SK-N-SH (cell line): ENCODE measurements at regions not wholly inside any gene's neighbourhood (a gene's known extent, or its start where the extent isn't known, plus 50 kb on each side); places are given as distances from the start of the nearest gene placed in this dataset.

Experiments
- CTCF ChIA-PET: fragments of 300-600, 350-600 bp; formaldehyde crosslinking; extraction: SDS; loops from one replicate; lab custom pipeline; 2021; lab: Yijun Ruan, JAX
- POLR2A ChIA-PET: fragments of 350-600 bp; sonication (Branson Sonifier 250); formaldehyde crosslinking; extraction: SDS; loops from one replicate; lab custom pipeline; 2020; ENCODE audit warnings: antibody characterized with exemption, inconsistent platforms; lab: Yijun Ruan, JAX
- DNase-seq: peaks from one replicate; pipeline ENCODE4 v3.0.0; 2012
- H2AFZ ChIP-seq: fragments of 200-600 bp; sonication (generic); 2 replicates; pipeline ENCODE4 v1.8.1; 2016; ENCODE audit warnings: antibody characterized with exemption, mild to moderate bottlenecking, low read depth
- H3F3A ChIP-seq: fragments of 200-600 bp; sonication (generic); replicated peaks from 2 replicates; pipeline ENCODE3; 2016; ENCODE audit warnings: antibody characterized with exemption, mild to moderate bottlenecking; ENCODE audit not compliant: insufficient read depth
- H3K27ac ChIP-seq, 2 experiments: fragments of 200-500 bp in 1 of 2; fragments of 200-600 bp in 1 of 2; sonication (Bioruptor generic) in 1 of 2; sonication (generic), shearing (Covaris generic) in 1 of 2; 2 replicates each; pipeline versions ENCODE4 v1.5.1 to v1.6.1; 2014 to 2016; ENCODE audit warnings: low read depth in 2 of 2, inconsistent platforms in 1 of 2, low read length in 1 of 2, mild to moderate bottlenecking in 1 of 2, mixed read lengths in 1 of 2
- H3K27me3 ChIP-seq: fragments of 200-600 bp; sonication (generic), shearing (Covaris generic); 2 replicates; pipeline ENCODE4 v1.6.1; 2016; ENCODE audit warnings: mixed run types; ENCODE audit not compliant: insufficient read depth
- H3K36me3 ChIP-seq, 2 experiments: fragments of 200-500 bp in 1 of 2; fragments of 200-600 bp in 1 of 2; sonication (Bioruptor generic) in 1 of 2; sonication (generic) in 1 of 2; replicated peaks in 1 of 2; 2 replicates each; pipeline versions ENCODE3 to v1.5.1; 2014 to 2016; ENCODE audit warnings: low read length in 1 of 2, mild to moderate bottlenecking in 1 of 2; ENCODE audit not compliant: insufficient read depth in 2 of 2, control insufficient read depth in 1 of 2
- H3K4me1 ChIP-seq, 2 experiments: fragments of 200-500 bp in 1 of 2; fragments of 200-600 bp in 1 of 2; sonication (Bioruptor generic) in 1 of 2; sonication (generic), shearing (Covaris generic) in 1 of 2; 2 replicates each; pipeline versions ENCODE4 v1.5.1 to v1.6.1; 2014 to 2016; ENCODE audit warnings: low read depth in 1 of 2, low read length in 1 of 2, mixed run types in 1 of 2; ENCODE audit not compliant: insufficient read depth in 2 of 2, control insufficient read depth in 1 of 2
- H3K4me2 ChIP-seq: fragments of 200-600 bp; sonication (generic), shearing (Covaris generic); 2 replicates; pipeline ENCODE4 v1.6.1; 2017; ENCODE audit warnings: mixed run types
- H3K4me3 ChIP-seq, 2 experiments: fragments of 200-500 bp in 1 of 2; fragments of 200-600 bp in 1 of 2; sonication (Bioruptor generic) in 1 of 2; sonication (generic), shearing (Covaris generic) in 1 of 2; 2 replicates each; pipeline versions ENCODE4 v1.5.1 to v1.8.1; 2014 to 2016; ENCODE audit warnings: low read depth in 2 of 2, inconsistent platforms in 1 of 2, low read length in 1 of 2, mild to moderate bottlenecking in 1 of 2, mixed read lengths in 1 of 2, moderate library complexity in 1 of 2
- H3K79me2 ChIP-seq: fragments of 200-600 bp; sonication (generic); 2 replicates; pipeline ENCODE4 v1.8.1; 2017; ENCODE audit warnings: mild to moderate bottlenecking; ENCODE audit not compliant: insufficient read depth
- H3K9ac ChIP-seq: fragments of 200-600 bp; sonication (generic); 2 replicates; pipeline ENCODE4 v1.6.1; 2017; ENCODE audit warnings: mixed run types
- H3K9me2 ChIP-seq: fragments of 200-600 bp; sonication (generic); 2 replicates; pipeline ENCODE4 v1.6.1; 2017; ENCODE audit warnings: mixed run types
- H3K9me3 ChIP-seq: fragments of 200-600 bp; sonication (generic); 2 replicates; pipeline ENCODE4 v1.6.1; 2017; ENCODE audit warnings: mixed run types, mild to moderate bottlenecking, moderate library complexity
- H4K20me1 ChIP-seq: fragments of 200-600 bp; sonication (generic); 2 replicates; pipeline ENCODE4 v1.6.1; 2017; ENCODE audit warnings: mild to moderate bottlenecking, mixed run types; ENCODE audit not compliant: insufficient read depth
- CHD2 ChIP-seq: fragments of 150-350 bp; IDR thresholded peaks from 2 replicates; pipeline ENCODE4 v1.6.1; 2018; ENCODE audit warnings: low read length; ENCODE audit not compliant: partially characterized antibody
- EZH2phosphoT487 ChIP-seq: fragments of 200-600 bp; sonication (generic); IDR thresholded peaks from 2 replicates; pipeline ENCODE4 v1.6.1; 2017; ENCODE audit warnings: low read depth, mixed run types, mild to moderate bottlenecking, antibody characterized with exemption, moderate library complexity, borderline replicate concordance
- FOSL2 ChIP-seq: IDR thresholded peaks from 2 replicates; pipeline ENCODE4 v1.4.0; 2012; ENCODE audit warnings: low read depth, mild to moderate bottlenecking, moderate library complexity, borderline replicate concordance
- FOXJ3 ChIP-seq: sonication (generic); formaldehyde crosslinking; IDR thresholded peaks from 2 replicates; pipeline ENCODE4 v1.5.1; 2020; ENCODE audit warnings: mild to moderate bottlenecking, missing genetic modification reagents
- FOXM1 ChIP-seq: IDR thresholded peaks from 2 replicates; pipeline ENCODE4 v1.4.0; 2012; ENCODE audit warnings: low read depth, mild to moderate bottlenecking
- GABPA ChIP-seq: IDR thresholded peaks from 2 replicates; pipeline ENCODE4 v1.4.0; 2012; ENCODE audit warnings: low read depth, mild to moderate bottlenecking
- JUND ChIP-seq: IDR thresholded peaks from 2 replicates; pipeline ENCODE4 v1.4.0; 2012
- NRF1 ChIP-seq: IDR thresholded peaks from 2 replicates; pipeline ENCODE4 v1.6.1; 2012; ENCODE audit warnings: low read depth, mild to moderate bottlenecking, low read length
- POLR2AphosphoS5 ChIP-seq: IDR thresholded peaks from 2 replicates; pipeline ENCODE4 v1.6.1; 2012; ENCODE audit warnings: low read depth, low read length
- RAD21 ChIP-seq: IDR thresholded peaks from 2 replicates; pipeline ENCODE4 v1.6.1; 2012; ENCODE audit warnings: mild to moderate bottlenecking, low read length
- RCOR1 ChIP-seq: fragments of 150-350 bp; IDR thresholded peaks from 2 replicates; pipeline ENCODE4 v1.6.1; 2017; ENCODE audit warnings: antibody characterized with exemption, low read length
- RXRA ChIP-seq: IDR thresholded peaks from 2 replicates; pipeline ENCODE4 v1.4.0; 2012; ENCODE audit warnings: low read depth, mild to moderate bottlenecking, borderline replicate concordance
- SIN3A ChIP-seq: IDR thresholded peaks from 2 replicates; pipeline ENCODE4 v1.6.1; 2012; ENCODE audit warnings: low read depth, mild to moderate bottlenecking, low read length, moderate library complexity, borderline replicate concordance
- SMC3 ChIP-seq: IDR thresholded peaks from 2 replicates; pipeline ENCODE4 v1.6.1; 2012; ENCODE audit warnings: low read depth, low read length, improper control_type of control experiment
- YY1 ChIP-seq: IDR thresholded peaks from 2 replicates; pipeline ENCODE4 v1.4.0; 2012; ENCODE audit warnings: low read depth, mild to moderate bottlenecking
- WGBS: methylation state at CpG from one replicate; pipeline ENCODE4 v1.1.6; 2017; ENCODE audit warnings: low lambda C conversion rate; 5-methylcytosine and 5-hydroxymethylcytosine counted together
- TF ChIP-seq, protein P1 (sequence below): IDR thresholded peaks from 2 replicates; pipeline ENCODE4 v1.4.0; 2012; ENCODE audit warnings: low read depth, borderline replicate concordance
- TF ChIP-seq, protein P2 (sequence below): fragments of 150-350 bp; IDR thresholded peaks from 2 replicates; pipeline ENCODE4 v1.6.1; 2017; ENCODE audit warnings: antibody characterized with exemption, low read length, low read depth, borderline replicate concordance
- TF ChIP-seq, protein P3 (sequence below): IDR thresholded peaks from 2 replicates; pipeline ENCODE4; 2012
- TF ChIP-seq, protein P4 (sequence below): IDR thresholded peaks from 2 replicates; pipeline ENCODE4 v1.4.0; 2012; ENCODE audit warnings: low read depth, borderline replicate concordance

DNA sequence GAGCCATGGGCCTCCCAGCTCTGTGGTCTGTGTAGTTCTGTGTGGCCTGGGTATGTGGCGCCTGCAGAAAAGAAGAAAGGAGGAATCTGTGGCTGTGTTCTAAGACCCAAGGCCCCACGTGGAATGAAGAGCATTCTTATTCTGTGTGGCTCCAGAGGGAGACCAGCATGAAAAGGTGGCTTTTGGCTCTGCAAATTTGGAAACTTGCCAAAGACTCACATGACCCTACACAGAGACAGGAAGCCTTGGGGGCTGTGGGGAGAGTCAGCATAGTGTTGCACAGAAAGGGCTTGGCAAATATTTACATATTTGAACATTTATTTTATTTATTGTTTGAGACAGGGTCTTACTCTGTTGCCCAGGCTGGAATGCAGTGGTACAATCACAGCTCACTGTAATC lies 193.3 kb downstream of the TMEM38B start:
- Histone ChIP-seq H3K9me3 (no peaks in the 10 kb centered on the region), H3K9ac (no peak overlapping the region), H3F3A (no peaks in the 10 kb centered on the region), H3K9me2 (no peaks in the 10 kb centered on the region), H3K4me1 (peaks cover 0 to 2% of the 10 kb centered on the region in 2 experiments; a peak in 1 of 4 replicates), H3K27me3 (no peaks in the 10 kb centered on the region), H3K27ac (no peak overlapping the region), H3K4me2 (no peak overlapping the region), H3K79me2 (no peaks in the 10 kb centered on the region), H3K4me3 (no peak overlapping the region), H3K36me3 (no peaks in the 10 kb centered on the region), H2AFZ (no peak overlapping the region), H4K20me1 (no peaks in the 10 kb centered on the region)
- ChIA-PET CTCF (interaction anchor here (5.7 kb wide), 1 partner anchor 46 kb away, joined by 56 read pairs; no protein-coding TSS in a partner anchor), POLR2A (no interaction called here)
- TF ChIP-seq CHD2 (no peak), RAD21 (no peak)
- DNase-seq = no peak
- 13% methylated on average over 1 of the region's 2 CpGs for WGBS

DNA sequence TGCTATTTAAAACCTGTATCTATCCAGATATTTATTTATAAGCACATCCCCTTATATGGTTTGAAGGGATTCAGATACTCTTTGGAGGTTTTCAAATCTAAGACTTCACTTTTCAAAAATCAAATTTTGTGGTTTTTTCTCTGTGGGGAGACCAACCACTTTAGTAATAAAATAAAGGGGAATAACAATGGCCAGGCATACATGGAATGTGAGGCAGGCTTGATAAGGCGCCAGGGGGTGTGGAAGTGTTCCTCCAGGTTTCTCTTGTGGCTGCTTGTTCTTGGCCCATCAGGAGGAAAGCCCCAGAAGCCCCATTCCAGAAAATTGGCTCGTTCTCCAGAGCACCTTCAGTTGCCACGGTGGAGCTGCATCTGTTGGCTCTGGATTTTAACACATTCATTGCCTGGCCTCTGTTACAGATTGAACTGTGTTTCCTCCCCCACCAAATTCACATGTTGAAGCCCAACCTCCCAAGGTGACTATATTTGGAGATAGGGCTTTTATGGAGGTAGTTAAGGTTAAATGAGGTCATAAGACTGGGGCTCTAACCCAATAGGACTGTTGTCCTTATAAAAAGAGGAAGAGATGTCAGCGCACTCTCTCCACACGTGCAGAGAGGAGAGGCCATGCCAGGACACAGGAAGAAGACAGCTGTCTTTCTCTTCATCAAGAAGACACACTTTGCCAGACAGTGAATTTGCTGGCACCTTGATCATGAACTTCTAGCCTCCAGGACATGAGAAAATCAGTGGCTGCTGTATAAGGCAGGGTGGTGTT lies 195.9 kb downstream of the TMEM38B start:
- POLR2A ChIA-PET = no interaction called here
- H2AFZ ChIP-seq = no peak overlapping the region
- TF ChIP-seq, protein P1, sequence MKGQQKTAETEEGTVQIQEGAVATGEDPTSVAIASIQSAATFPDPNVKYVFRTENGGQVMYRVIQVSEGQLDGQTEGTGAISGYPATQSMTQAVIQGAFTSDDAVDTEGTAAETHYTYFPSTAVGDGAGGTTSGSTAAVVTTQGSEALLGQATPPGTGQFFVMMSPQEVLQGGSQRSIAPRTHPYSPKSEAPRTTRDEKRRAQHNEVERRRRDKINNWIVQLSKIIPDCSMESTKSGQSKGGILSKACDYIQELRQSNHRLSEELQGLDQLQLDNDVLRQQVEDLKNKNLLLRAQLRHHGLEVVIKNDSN = no peak
- TF ChIP-seq SIN3A = no peak
- TF ChIP-seq, protein P2, sequence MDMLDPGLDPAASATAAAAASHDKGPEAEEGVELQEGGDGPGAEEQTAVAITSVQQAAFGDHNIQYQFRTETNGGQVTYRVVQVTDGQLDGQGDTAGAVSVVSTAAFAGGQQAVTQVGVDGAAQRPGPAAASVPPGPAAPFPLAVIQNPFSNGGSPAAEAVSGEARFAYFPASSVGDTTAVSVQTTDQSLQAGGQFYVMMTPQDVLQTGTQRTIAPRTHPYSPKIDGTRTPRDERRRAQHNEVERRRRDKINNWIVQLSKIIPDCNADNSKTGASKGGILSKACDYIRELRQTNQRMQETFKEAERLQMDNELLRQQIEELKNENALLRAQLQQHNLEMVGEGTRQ = no peak
- TF ChIP-seq FOXM1 = no peak
- TF ChIP-seq, protein P3, sequence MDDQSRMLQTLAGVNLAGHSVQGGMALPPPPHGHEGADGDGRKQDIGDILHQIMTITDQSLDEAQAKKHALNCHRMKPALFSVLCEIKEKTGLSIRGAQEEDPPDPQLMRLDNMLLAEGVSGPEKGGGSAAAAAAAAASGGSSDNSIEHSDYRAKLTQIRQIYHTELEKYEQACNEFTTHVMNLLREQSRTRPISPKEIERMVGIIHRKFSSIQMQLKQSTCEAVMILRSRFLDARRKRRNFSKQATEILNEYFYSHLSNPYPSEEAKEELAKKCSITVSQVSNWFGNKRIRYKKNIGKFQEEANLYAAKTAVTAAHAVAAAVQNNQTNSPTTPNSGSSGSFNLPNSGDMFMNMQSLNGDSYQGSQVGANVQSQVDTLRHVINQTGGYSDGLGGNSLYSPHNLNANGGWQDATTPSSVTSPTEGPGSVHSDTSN = no peak
- no peak for TF ChIP-seq EZH2phosphoT487
- TF ChIP-seq YY1 = no peak
- TF ChIP-seq FOSL2 = no peak
- TF ChIP-seq, protein P4, sequence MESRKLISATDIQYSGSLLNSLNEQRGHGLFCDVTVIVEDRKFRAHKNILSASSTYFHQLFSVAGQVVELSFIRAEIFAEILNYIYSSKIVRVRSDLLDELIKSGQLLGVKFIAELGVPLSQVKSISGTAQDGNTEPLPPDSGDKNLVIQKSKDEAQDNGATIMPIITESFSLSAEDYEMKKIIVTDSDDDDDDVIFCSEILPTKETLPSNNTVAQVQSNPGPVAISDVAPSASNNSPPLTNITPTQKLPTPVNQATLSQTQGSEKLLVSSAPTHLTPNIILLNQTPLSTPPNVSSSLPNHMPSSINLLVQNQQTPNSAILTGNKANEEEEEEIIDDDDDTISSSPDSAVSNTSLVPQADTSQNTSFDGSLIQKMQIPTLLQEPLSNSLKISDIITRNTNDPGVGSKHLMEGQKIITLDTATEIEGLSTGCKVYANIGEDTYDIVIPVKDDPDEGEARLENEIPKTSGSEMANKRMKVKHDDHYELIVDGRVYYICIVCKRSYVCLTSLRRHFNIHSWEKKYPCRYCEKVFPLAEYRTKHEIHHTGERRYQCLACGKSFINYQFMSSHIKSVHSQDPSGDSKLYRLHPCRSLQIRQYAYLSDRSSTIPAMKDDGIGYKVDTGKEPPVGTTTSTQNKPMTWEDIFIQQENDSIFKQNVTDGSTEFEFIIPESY = no peak
- no peak for TF ChIP-seq POLR2AphosphoS5
- TF ChIP-seq RCOR1 = no peak
- TF ChIP-seq SMC3 = no peak
- no peak for TF ChIP-seq FOXJ3 (CRISPR knock-in tag)
- no peak for TF ChIP-seq JUND
- TF ChIP-seq RXRA = no peak
- no peak for TF ChIP-seq NRF1
- TF ChIP-seq CHD2 = no peak
- no peak for TF ChIP-seq GABPA

More for the DNA sequence above, 195.9 kb downstream of the TMEM38B start:
- H3K36me3 ChIP-seq = no peaks in the 10 kb centered on the region
- no peak overlapping the region for H3K4me2 ChIP-seq
- no peak overlapping the region for H3K27ac ChIP-seq
- H3K27me3 ChIP-seq = no peaks in the 10 kb centered on the region
- H3K4me1 ChIP-seq = peaks cover 0 to 2% of the 10 kb centered on the region in 2 experiments; a peak in 1 of 4 replicates
- no peaks in the 10 kb centered on the region for H3F3A ChIP-seq
- no peaks in the 10 kb centered on the region for H3K79me2 ChIP-seq
- no peaks in the 10 kb centered on the region for H3K9me3 ChIP-seq
- 30% methylated on average over 5 of the region's 5 CpGs for WGBS
- CTCF ChIA-PET = interaction anchor here (1.7 kb wide), 1 partner anchor 48 kb away, joined by 7 read pairs; no protein-coding TSS in a partner anchor
- no peak for DNase-seq
- H3K9ac ChIP-seq = no peak overlapping the region
- no peaks in the 10 kb centered on the region for H3K9me2 ChIP-seq
- H3K4me3 ChIP-seq = no peak overlapping the region
- no peaks in the 10 kb centered on the region for H4K20me1 ChIP-seq
